H1 (cell line): ENCODE measurements at regions not wholly inside any gene's neighbourhood (a gene's known extent, or its start where the extent isn't known, plus 50 kb on each side); places are given as distances from the start of the nearest gene placed in this dataset.

ENCODE experiments used
- ATF2 ChIP-seq: IDR thresholded peaks from 2 replicates; pipeline ENCODE4 v1.6.1; 2012; ENCODE audit warnings: low read length, inconsistent platforms
- CEBPB ChIP-seq: IDR thresholded peaks from 2 replicates; pipeline ENCODE4 v1.6.1; 2012; ENCODE audit warnings: low read depth, low read length
- MAX ChIP-seq: IDR thresholded peaks from 2 replicates; pipeline ENCODE4 v1.6.1; 2012; ENCODE audit warnings: inconsistent platforms
- RBBP5 ChIP-seq: IDR thresholded peaks from 2 replicates; pipeline ENCODE4 v1.7.1; 2012; ENCODE audit warnings: low read depth, mild to moderate bottlenecking, inconsistent platforms, low read length, moderate library complexity, borderline replicate concordance
- SP2 ChIP-seq: IDR thresholded peaks from 2 replicates; pipeline ENCODE4 v1.6.1; 2012; ENCODE audit warnings: mild to moderate bottlenecking, low read length, inconsistent platforms
- ZNF274 ChIP-seq: IDR thresholded peaks from 2 replicates; pipeline ENCODE4 v1.7.0; 2012; ENCODE audit warnings: low read length, borderline replicate concordance; ENCODE audit errors: extremely low read depth
- TF ChIP-seq, protein P1 (sequence below), 3 experiments: IDR thresholded peaks; 1 replicate in 2 of 3; 2 replicates in 1 of 3; pipeline versions ENCODE4 v1.5.1 to v1.6.1; 2011; ENCODE audit warnings: low read length in 3 of 3, mild to moderate bottlenecking in 3 of 3, inconsistent platforms in 2 of 3, low read depth in 1 of 3, moderate library complexity in 1 of 3; ENCODE audit not compliant: insufficient read depth in 1 of 3; ENCODE audit errors: control extremely low read depth in 1 of 3
- TF ChIP-seq, protein P2 (sequence below): IDR thresholded peaks from 2 replicates; pipeline ENCODE4 v1.6.1; 2011; ENCODE audit warnings: low read depth, mild to moderate bottlenecking, low read length; ENCODE audit not compliant: insufficient read depth

DNA sequence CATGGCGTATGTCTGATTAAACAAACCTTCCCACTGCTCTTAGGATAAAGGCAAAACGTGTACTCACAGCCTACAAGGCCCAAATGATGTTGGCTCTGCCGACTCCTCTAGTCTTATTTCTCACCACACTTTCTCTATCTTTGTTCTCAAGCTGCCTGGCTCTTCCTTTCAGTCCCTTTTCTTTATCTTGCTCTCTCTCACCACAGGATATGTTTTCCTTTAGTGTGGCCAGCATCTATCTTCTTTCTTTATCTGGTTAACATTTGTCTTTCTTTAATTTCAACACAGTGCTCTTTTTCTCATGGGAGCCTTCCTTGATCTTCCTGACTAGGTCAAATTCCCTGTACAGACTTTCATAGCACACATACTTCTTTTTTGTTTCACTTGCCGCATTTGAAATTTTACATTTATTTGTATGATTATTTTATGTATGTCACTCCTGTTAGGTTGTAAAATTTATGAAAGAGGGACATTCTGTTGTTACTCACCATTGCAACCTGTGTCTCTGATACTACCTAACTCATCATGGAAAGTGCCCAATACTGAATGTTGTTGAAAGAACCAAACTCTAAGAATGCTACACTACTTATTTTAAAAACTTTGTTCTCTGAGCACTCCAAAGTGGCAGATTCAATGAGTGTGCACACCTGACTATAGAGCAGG lies 328.9 kb upstream of the CBLB start (continued):
- TF ChIP-seq, protein P1, sequence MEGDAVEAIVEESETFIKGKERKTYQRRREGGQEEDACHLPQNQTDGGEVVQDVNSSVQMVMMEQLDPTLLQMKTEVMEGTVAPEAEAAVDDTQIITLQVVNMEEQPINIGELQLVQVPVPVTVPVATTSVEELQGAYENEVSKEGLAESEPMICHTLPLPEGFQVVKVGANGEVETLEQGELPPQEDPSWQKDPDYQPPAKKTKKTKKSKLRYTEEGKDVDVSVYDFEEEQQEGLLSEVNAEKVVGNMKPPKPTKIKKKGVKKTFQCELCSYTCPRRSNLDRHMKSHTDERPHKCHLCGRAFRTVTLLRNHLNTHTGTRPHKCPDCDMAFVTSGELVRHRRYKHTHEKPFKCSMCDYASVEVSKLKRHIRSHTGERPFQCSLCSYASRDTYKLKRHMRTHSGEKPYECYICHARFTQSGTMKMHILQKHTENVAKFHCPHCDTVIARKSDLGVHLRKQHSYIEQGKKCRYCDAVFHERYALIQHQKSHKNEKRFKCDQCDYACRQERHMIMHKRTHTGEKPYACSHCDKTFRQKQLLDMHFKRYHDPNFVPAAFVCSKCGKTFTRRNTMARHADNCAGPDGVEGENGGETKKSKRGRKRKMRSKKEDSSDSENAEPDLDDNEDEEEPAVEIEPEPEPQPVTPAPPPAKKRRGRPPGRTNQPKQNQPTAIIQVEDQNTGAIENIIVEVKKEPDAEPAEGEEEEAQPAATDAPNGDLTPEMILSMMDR (IDR thresholded peaks at IDR 0.05; ENCODE audit: control extremely low read depth in 1 of 3, insufficient read depth in 1 of 3, low read depth in 1 of 3, low read length in 3 of 3) = no peak
- TF ChIP-seq ZNF274 (no peak), RBBP5 (no peak), ATF2 (no peak), SP2 (no peak), CEBPB (no peak), MAX (no peak)
- TF ChIP-seq, protein P2, sequence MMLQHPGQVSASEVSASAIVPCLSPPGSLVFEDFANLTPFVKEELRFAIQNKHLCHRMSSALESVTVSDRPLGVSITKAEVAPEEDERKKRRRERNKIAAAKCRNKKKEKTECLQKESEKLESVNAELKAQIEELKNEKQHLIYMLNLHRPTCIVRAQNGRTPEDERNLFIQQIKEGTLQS = no peak
